Testis (tissue), 2 donors: ENCODE measurements at regions not wholly inside any gene's neighbourhood (a gene's known extent, or its start where the extent isn't known, plus 50 kb on each side); places are given as distances from the start of the nearest gene placed in this dataset.

Experiments
- POLR2A ChIP-seq: fragments of 450-650 bp; IDR thresholded peaks from one replicate; pipeline ENCODE4 v1.6.1; 2017; ENCODE audit warnings: antibody characterized with exemption, mild to moderate bottlenecking, moderate library complexity
- TF ChIP-seq, protein P1 (sequence below), 3 experiments: fragments of 450-650 bp in 2 of 3; fragments of 200-600 bp in 1 of 3; sonication (generic) in 1 of 3; IDR thresholded peaks; one replicate each; pipeline ENCODE4 v1.5.1; 2016 to 2019; ENCODE audit warnings: antibody characterized with exemption in 3 of 3, mild to moderate bottlenecking in 2 of 3, moderate library complexity in 1 of 3

GRCh38 chr3:14312375-14312774, 90.0 kb upstream of the SLC6A6 start:
- TF ChIP-seq, protein P1, sequence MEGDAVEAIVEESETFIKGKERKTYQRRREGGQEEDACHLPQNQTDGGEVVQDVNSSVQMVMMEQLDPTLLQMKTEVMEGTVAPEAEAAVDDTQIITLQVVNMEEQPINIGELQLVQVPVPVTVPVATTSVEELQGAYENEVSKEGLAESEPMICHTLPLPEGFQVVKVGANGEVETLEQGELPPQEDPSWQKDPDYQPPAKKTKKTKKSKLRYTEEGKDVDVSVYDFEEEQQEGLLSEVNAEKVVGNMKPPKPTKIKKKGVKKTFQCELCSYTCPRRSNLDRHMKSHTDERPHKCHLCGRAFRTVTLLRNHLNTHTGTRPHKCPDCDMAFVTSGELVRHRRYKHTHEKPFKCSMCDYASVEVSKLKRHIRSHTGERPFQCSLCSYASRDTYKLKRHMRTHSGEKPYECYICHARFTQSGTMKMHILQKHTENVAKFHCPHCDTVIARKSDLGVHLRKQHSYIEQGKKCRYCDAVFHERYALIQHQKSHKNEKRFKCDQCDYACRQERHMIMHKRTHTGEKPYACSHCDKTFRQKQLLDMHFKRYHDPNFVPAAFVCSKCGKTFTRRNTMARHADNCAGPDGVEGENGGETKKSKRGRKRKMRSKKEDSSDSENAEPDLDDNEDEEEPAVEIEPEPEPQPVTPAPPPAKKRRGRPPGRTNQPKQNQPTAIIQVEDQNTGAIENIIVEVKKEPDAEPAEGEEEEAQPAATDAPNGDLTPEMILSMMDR (IDR thresholded peaks at IDR 0.05) = no peak
- TF ChIP-seq POLR2A = no peak
